ENCODE measurements at regions not wholly inside any gene's neighbourhood (a gene's known extent, or its start where the extent isn't known, plus 50 kb on each side); places are given as distances from the start of the nearest gene placed in this dataset.
A peak's percentile ranks its signal among the peaks of the same experiment; 100 is the strongest.

DNA sequence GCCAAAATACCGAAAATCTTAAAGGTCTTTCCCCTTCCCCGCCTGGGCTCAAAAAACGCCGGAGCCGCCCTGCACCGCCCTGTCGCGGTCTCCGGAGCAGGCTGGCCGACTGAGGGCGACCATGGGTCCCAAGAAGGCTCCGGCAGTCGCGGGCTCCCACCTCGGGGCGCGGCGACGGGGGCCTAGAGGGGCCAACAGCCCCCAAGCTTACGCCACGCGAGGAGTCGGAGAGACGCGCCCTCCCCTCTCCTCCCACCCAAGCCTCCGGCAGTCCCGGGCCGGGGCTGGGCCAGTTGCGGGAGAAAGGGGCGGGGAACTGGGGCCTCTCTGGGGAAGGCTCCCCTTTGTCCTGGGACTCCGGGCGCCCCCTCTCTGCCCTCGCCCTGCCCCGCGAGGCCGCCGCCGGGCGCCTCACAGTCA lies 69.2 kb downstream of the GOLGA8B start:
- TF ChIP-seq MAX (IDR thresholded peaks at IDR 0.05; ENCODE audit: low read depth, low read length): no peak
- 0 out of 2 replicates have a peak, but pooled peaks have one; percentile 29 for TF ChIP-seq POLR2A (IDR thresholded peaks at IDR 0.05; ENCODE audit: low read depth, low read length)
- TF ChIP-seq, protein P1, sequence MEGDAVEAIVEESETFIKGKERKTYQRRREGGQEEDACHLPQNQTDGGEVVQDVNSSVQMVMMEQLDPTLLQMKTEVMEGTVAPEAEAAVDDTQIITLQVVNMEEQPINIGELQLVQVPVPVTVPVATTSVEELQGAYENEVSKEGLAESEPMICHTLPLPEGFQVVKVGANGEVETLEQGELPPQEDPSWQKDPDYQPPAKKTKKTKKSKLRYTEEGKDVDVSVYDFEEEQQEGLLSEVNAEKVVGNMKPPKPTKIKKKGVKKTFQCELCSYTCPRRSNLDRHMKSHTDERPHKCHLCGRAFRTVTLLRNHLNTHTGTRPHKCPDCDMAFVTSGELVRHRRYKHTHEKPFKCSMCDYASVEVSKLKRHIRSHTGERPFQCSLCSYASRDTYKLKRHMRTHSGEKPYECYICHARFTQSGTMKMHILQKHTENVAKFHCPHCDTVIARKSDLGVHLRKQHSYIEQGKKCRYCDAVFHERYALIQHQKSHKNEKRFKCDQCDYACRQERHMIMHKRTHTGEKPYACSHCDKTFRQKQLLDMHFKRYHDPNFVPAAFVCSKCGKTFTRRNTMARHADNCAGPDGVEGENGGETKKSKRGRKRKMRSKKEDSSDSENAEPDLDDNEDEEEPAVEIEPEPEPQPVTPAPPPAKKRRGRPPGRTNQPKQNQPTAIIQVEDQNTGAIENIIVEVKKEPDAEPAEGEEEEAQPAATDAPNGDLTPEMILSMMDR (IDR thresholded peaks at IDR 0.05 in 2 of 3, conservative IDR thresholded peaks at IDR 0.05 in 1 of 3; ENCODE audit: control insufficient read depth in 2 of 3, extremely low read depth in 1 of 3, insufficient read depth in 1 of 3, low read depth in 3 of 3, low read length in 3 of 3): 0 out of 6 replicates have a peak, but pooled peaks of 1 of the 3 experiments have one; percentile 2
- TF ChIP-seq, protein P2, sequence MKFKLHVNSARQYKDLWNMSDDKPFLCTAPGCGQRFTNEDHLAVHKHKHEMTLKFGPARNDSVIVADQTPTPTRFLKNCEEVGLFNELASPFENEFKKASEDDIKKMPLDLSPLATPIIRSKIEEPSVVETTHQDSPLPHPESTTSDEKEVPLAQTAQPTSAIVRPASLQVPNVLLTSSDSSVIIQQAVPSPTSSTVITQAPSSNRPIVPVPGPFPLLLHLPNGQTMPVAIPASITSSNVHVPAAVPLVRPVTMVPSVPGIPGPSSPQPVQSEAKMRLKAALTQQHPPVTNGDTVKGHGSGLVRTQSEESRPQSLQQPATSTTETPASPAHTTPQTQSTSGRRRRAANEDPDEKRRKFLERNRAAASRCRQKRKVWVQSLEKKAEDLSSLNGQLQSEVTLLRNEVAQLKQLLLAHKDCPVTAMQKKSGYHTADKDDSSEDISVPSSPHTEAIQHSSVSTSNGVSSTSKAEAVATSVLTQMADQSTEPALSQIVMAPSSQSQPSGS (IDR thresholded peaks at IDR 0.05; ENCODE audit: low read length): no peak
- no peak for TF ChIP-seq JUND (IDR thresholded peaks at IDR 0.05; ENCODE audit: low read depth, low read length)
- no peak for TF ChIP-seq SMARCA5 (IDR thresholded peaks at IDR 0.05)
- no peak for TF ChIP-seq GABPA (IDR thresholded peaks at IDR 0.05; ENCODE audit: low read depth)
- no peak; the same call in 1 of the 2 replicates for TF ChIP-seq GATAD2B (conservative IDR thresholded peaks at IDR 0.05; ENCODE audit: low read depth)
- no peak for TF ChIP-seq POLR2AphosphoS5 (IDR thresholded peaks at IDR 0.05; ENCODE audit: low read length)
- TF ChIP-seq CBX5 (IDR thresholded peaks at IDR 0.05; ENCODE audit: low read depth): no peak
- no peak for TF ChIP-seq CUX1 (IDR thresholded peaks at IDR 0.05; ENCODE audit: insufficient replicate concordance, low read depth, low read length)
- TF ChIP-seq NBN (IDR thresholded peaks at IDR 0.05): no peak
- no peak for TF ChIP-seq NRF1 (conservative IDR thresholded peaks at IDR 0.05; ENCODE audit: low read depth, low read length)
- TF ChIP-seq SMAD1 (IDR thresholded peaks at IDR 0.05; ENCODE audit: low read depth, partially characterized antibody): no peak
